Occipital lobe (tissue), 1 donor: ENCODE measurements at regions not wholly inside any gene's neighbourhood (a gene's known extent, or its start where the extent isn't known, plus 50 kb on each side); places are given as distances from the start of the nearest gene placed in this dataset.
A peak's percentile ranks its signal among the peaks of the same experiment; 100 is the strongest.

Experiments
- DNase-seq: peaks from one replicate; lab custom pipeline; 2025; lab: John Stamatoyannopoulos, UW

DNA sequence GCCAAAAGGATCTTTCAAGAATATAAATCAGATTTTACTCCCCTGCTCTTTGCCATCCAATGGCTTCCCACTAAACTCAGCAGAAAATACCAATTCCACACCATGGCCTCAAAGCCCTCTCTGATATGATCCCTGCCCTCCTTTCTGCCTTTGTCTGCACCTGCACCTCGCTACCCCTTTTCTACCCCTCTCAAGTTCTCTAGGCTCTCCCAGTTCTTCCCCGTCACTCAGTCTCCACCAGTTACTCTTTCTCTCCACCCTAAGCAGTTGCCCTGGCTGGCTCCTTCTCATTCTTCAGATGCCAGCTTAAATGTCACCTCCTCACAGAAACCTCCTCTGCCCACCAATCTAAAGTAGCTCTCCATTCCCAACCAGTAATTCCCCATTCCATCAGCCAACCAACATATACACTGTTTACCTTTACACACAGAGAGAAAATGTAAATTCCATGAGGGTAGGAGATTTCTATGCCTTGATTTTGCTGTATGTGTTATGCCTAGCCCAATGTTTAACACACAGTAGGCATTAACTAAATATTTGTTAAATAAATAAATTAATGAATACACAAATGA lies 93.6 kb upstream of the LPP start:
- no peak for DNase-seq

DNA sequence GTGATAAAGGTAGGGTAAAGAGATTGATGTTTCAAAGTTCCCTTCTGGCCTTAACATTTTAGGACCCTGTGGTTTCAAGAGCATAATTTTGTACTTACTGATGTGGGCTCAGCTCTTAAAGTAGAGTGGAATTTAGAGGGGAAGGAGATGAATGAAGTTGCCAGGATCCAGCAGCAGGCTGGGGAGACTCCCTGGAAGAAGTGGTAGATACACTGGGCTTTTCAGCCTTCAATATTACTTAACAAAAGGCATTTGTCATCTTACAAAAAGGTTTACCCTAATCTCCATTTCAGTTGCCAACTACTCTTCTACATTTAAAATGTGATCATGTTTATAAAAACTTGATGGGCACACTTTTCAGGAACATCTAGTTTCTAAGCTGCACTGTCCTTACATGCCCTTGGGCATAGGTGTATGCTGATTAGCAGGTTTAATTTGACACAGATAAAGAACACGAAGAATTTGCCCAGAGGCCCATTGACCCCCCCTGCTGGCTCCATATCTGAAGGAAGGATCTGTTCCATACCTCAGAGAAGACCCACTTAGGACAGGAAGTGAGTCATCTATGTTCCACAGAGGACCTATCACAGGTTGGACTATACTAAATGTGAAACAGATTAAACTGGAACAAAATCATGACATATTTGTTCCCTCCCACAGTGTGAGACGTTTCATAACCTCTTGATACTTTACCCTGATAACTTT lies 93.0 kb upstream of the LPP start:
- no peak for DNase-seq

- no peak for DNase-seq
These were observed 91.7 kb upstream of the LPP start for GRCh38 chr3:188062216-188062615.

- no peak for DNase-seq
These were observed 89.0 kb upstream of the LPP start for GRCh38 chr3:188064831-188065493.

DNA sequence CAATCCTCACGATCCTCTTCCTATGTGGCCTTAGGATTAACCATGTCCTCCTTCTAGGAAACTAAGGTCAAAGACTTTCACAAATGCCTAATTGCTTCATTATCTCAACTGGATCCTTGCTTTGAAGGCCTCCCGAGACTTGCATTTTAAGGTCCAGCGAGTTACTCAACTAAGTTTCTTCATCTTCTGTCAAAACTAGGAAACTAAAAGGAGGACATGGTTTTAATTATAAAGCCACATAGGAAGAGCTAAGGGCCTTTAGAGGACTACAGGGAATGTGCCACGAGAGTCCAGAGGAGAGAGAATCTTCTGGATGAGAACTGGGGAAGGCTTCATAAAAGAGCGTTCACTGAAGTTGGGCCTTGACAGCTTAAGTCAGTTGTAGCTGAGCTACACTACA lies 87.8 kb upstream of the LPP start:
- no peak for DNase-seq

DNA sequence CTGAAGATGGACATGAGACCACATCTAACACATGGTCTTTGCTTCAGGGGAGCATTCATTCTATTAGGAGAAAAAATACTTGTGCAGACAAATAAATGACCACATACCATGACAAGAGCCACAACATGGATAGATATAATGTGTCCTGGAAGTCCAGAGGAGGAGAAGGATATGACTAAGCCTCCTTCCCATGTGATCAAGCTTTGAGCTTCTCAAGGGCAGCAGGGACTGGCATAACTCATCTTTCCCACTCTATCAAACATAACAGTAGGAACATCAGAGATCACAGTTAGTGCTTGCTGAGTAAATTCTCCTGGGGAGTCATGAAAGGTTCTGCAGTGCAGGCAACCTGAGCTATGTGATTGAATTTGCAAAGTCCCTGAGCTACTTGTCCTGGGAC lies 86.0 kb upstream of the LPP start:
- no peak for DNase-seq

GRCh38 chr3:188068342-188068741 lies 85.6 kb upstream of the LPP start:
- DNase-seq, result no peak

GRCh38 chr3:188071636-188072035 lies 82.3 kb upstream of the LPP start:
- DNase-seq, result no peak

DNA sequence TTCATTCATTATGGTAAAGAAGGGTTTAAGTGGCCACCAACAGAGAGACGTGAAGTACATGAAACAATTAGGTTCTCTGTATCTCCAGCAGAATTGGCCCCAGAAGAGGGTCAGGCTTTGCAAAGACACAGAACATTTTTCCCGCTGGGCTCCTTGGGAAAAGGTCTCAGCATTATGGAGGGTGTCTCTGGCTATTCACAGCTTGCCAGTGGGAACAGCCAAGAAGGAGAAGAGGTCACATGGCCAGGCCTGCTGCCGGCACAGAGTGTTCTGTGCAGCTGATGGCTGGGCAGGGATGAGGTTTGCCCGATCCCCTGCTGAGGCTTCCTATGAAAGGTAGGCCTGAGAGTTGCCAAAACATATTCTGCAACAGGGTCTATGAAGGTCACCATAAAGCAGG lies 77.8 kb upstream of the LPP start:
- DNase-seq, result peak; percentile 3

GRCh38 chr3:188077160-188077799 lies 76.7 kb upstream of the LPP start:
- DNase-seq, result no peak

GRCh38 chr3:188080091-188080490 lies 73.9 kb upstream of the LPP start:
- DNase-seq, result no peak

GRCh38 chr3:188082031-188082430 lies 71.9 kb upstream of the LPP start:
- no peak for DNase-seq

DNA sequence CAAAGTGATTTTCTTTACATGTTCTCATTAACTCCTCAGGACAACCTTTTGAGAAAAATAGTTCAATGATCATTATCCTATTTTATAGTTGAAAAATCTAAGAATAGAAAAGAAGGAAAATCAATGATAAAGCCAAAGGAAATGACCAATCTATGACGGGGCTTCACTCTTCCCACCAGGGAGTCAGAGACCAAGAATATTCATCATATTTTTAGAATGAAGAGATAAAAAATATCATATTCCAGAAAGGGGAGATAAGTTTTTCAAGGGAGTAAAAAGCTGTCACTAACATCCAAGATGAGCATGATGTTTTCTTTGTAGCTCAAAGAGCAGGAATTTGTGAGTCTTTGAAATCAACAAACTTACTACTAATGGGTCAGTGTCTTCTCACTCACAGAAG lies 71.5 kb upstream of the LPP start:
- DNase-seq, result no peak

- no peak for DNase-seq
These were observed 70.9 kb upstream of the LPP start for GRCh38 chr3:188083011-188083410.

GRCh38 chr3:188084752-188085583 lies 69.0 kb upstream of the LPP start:
- DNase-seq, result no peak

GRCh38 chr3:188085584-188086560 lies 68.1 kb upstream of the LPP start:
- no peak for DNase-seq

DNA sequence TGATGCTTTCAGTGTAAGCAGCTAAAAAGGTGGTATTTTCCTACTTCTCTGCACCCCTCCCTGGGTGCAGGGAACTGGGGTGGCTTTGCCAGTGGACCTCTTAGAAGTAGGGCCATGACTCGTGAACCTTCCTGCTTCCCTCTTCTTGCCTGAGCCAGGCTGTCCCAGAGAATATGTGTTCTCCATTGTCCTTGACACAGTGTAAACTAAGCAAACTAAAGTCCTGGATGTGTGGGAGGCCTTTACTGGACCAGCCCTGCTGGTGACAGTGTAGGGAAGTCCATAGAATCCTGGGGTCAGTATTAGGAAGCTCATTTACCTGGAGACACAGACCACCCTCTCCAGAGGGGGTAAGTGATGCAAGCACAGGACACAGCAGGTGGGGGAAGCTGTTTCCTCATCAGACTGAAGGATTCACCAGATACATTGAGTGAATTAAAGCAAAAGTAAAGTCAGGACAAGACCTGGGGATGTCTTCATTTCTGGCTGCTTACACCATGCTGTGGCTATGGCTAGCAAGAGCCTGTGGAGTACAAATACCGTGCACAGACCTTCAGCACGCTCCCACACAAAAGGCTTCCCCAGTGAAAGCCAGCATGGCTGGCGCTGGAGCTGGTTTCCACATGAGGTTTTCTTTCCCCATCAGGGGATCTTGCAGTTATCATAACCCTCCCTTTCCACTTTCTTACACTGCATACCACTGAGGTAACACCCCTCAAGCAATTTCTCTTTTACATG lies 64.8 kb upstream of the LPP start:
- no peak for DNase-seq

- DNase-seq, result no peak
These were observed 63.2 kb upstream of the LPP start for GRCh38 chr3:188090620-188091309.

GRCh38 chr3:188091746-188092145 lies 62.2 kb upstream of the LPP start:
- no peak for DNase-seq
